GM18505 (cell line): ENCODE measurements at regions not wholly inside any gene's neighbourhood (a gene's known extent, or its start where the extent isn't known, plus 50 kb on each side); places are given as distances from the start of the nearest gene placed in this dataset.
"Not testable (repeated sequence)": the region's sequence is repeated elsewhere in the genome, so short reads cannot be mapped to it uniquely, and the experiment has no call there.

Experiments used
- ATAC-seq: cut with Tn5 transposase; IDR thresholded peaks from one replicate; pipeline ENCODE4 v1.9.1; 2021; ENCODE audit not compliant: unreplicated experiment
- POLR2A ChIP-seq: IDR thresholded peaks from 4 replicates; pipeline ENCODE4 v1.6.1; 2011; ENCODE audit warnings: borderline replicate concordance; ENCODE audit not compliant: insufficient read depth, insufficient read length; ENCODE audit errors: extremely low read depth

DNA sequence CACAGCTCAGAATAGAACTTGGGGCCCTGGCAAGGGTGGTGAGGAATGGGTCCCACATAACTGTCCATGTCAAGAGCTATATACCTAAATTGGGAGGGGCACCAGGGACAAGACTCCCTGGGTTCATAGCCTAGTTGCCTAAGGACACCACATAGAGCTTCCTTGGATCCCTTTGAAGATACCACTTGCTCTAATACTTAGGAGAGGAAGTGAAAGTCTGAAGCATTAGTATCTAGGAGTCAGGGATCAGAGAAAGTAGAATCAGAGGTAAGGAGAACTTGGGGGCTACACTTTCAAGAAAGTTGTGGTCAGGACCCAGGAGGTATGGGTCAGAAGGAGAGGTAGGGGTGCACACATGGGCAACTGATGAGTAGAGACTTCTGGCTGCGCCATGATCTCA lies 318.2 kb upstream of the SLC39A10 start:
- no peak for ATAC-seq
- TF ChIP-seq POLR2A: no peak

- no peak for ATAC-seq
- TF ChIP-seq POLR2A: no peak
These were observed 319.4 kb upstream of the SLC39A10 start for GRCh38 chr2:195337597-195337996.

DNA sequence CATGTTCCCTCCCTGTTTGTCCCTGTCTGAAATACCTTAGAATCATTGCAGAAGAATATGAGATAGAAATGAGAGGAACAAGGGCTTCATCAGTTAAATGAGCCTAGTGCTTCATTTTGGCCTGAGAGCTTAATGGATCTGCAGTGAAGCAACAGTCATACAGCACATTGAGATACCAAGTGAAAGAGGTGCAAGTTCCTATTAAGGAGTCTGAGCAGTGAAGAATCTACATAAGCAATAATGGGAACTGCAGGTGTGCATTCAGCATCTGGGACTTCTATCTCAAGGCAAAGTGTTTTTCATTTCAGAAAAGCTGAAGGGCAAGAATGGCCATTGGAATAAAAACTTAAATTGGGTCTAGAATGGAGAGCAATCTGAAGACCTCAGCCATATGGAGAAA lies 323.2 kb upstream of the SLC39A10 start:
- TF ChIP-seq POLR2A: no peak
- ATAC-seq: no peak

- ATAC-seq: no peak
- no peak for TF ChIP-seq POLR2A
These were observed 325.1 kb upstream of the SLC39A10 start for GRCh38 chr2:195331966-195332365.

DNA sequence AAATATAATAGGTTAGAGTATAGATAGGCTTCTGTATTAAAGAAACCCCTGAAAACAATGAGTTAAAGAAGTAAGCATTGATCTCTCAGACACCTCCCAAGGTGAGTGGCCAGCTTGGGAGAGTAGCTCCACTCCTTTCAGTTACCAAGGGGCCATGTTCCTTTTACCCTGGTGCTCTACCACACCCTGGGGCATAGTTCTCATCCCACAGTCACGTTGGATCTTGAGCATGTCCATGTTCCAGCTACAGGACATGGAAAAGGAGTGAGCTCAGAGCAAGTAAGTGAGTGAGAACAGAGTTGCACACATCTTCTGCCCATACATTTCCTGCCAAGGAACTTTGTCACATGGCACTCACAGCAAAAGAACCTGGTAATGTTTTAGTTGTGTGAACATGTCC lies 325.9 kb upstream of the SLC39A10 start:
- TF ChIP-seq POLR2A: no peak
- ATAC-seq: no peak

DNA sequence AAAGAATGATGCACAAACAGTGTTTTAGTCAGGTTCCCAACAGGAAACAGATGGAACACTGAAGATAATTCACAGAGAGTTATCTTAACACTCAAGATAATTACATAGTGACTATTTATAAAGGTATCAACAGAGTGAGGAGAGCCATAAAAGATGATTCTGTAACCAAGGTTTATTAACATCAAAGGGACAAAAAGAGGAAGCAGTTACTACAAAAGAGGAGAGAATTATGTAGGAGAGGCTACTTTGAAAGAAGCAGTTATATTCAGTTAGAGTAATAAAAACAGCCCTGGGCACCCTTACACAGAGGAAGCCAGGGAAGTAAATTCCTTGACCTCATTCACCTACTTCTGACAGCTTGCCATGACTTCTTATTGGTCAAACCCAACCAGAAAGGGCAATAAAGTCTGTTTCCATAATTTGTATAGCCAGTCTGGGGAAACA lies 326.5 kb upstream of the SLC39A10 start:
- ATAC-seq: no peak
- no peak for TF ChIP-seq POLR2A

DNA sequence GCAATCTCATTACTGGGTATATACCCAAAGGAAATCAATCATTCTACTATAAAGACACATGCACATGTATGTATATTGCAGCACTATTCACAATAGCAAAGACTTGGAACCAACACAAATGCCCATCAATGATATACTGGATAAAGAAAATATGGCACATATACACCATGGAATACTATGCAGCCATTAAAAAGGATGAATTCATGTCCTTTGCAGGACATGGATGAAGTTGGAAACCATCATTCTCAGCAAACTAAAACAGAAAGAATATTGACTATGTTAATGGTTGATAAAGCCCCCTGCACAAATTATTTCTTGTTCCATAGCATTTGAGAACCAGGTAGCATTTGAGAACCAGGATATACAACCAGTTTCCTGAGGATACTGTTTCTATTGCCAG lies 327.2 kb upstream of the SLC39A10 start:
- not testable (repeated sequence) for ATAC-seq

GRCh38 chr2:195326537-195326936 lies 330.5 kb upstream of the SLC39A10 start:
- ATAC-seq: no peak

GRCh38 chr2:195322324-195322723 lies 334.7 kb upstream of the SLC39A10 start:
- no peak for TF ChIP-seq POLR2A
- ATAC-seq: no peak

More at GRCh38 chr2:195326537-195326936, 330.5 kb upstream of the SLC39A10 start:
- TF ChIP-seq POLR2A: no peak

GRCh38 chr2:195320413-195320973 lies 336.5 kb upstream of the SLC39A10 start:
- no peak for TF ChIP-seq POLR2A
- ATAC-seq: peak; percentile 88

GRCh38 chr2:195319548-195320412 lies 337.2 kb upstream of the SLC39A10 start:
- no peak for ATAC-seq
- TF ChIP-seq POLR2A: no peak

- ATAC-seq: no peak
- no peak for TF ChIP-seq POLR2A
These were observed 337.9 kb upstream of the SLC39A10 start for GRCh38 chr2:195319112-195319460.

DNA sequence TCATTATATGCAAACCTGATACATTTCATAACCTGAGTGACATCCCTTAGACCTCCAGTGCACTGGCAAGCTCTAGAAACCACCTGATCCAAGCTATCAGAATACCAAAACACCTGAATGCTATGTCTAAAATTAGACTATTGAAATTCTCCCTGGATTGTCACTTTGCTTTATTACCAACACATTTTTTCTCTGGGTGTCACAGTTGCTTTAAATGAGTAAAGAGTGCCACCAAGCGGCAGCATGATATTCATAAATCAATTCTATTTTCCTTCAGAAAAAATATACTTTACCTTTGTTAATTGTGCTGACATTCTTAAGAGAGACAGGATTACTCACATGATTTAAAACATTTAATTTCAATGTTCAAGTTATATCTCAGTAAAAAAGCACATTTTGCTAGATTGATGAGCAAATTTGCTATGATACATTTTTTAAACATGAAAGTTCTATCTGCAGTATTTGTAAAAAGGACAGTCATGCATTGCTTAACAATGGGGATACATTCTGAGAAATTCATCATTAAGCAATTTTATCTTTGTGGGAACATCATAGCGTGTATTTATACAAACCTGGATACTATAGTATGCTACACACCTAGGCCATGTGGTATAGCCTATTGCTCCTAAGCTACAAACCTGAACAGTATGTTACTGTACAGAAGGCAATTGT lies 338.4 kb upstream of the SLC39A10 start:
- no peak for TF ChIP-seq POLR2A
- ATAC-seq: no peak

DNA sequence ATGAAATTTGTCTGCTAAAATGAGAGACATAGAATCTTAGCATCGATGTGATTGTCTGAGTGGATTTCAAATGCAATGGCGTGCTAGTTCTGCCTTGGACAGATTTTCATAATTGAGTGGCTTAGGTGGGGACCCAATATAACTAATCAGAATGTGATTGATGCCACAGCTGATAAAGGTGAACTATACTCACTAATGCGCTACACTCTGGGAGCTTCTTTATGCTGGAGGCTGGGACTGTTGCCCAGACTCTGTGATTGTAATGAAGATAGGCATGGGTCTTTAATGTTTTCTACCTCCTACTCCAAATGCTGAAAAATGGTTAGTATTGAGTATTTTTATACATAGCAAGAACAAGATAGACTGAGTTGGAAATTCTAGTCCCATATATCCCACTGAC lies 339.5 kb upstream of the SLC39A10 start:
- no peak for TF ChIP-seq POLR2A
- ATAC-seq: no peak
